WTC11 (cell line): ENCODE measurements at regions not wholly inside any gene's neighbourhood (a gene's known extent, or its start where the extent isn't known, plus 50 kb on each side); places are given as distances from the start of the nearest gene placed in this dataset.

Source experiments
- ATAC-seq: fragments of 200-7000 bp; cut with Tn5 transposase; 2 replicates; pipeline ENCODE4 v1.10.0; 2021; ENCODE audit warnings: mild to moderate bottlenecking, moderate library complexity
- CTCF ChIA-PET: fragments of 300-600 bp; sonication (Branson Sonifier 250); formaldehyde crosslinking; loops from one replicate; lab custom pipeline; 2021; ENCODE audit warnings: antibody characterized with exemption; lab: Charles Lee
- POLR2A ChIA-PET: fragments of 350-600 bp; sonication (Branson Sonifier 250); formaldehyde crosslinking; loops from one replicate; lab custom pipeline; 2021; ENCODE audit warnings: antibody characterized with exemption; lab: Charles Lee
- DNase-seq: peaks from one replicate; pipeline ENCODE4 v3.0.0; 2021; ENCODE audit warnings: low spot score
- H3K27ac Mint-ChIP-seq: 2 replicates; pipeline ENCODE4 v1.8.0; 2021; ENCODE audit warnings: mixed read lengths
- H3K27me3 Mint-ChIP-seq: 2 replicates; pipeline ENCODE4 v1.8.0; 2021; ENCODE audit warnings: low read depth, mild to moderate bottlenecking, moderate library complexity, mixed read lengths
- H3K36me3 Mint-ChIP-seq: 2 replicates; pipeline ENCODE4 v1.8.0; 2021; ENCODE audit warnings: mixed read lengths
- H3K4me1 Mint-ChIP-seq: 2 replicates; pipeline ENCODE4 v1.8.0; 2022; ENCODE audit warnings: mixed read lengths
- H3K4me3 Mint-ChIP-seq: 2 replicates; pipeline ENCODE4 v1.8.0; 2021; ENCODE audit warnings: mild to moderate bottlenecking, moderate library complexity, mixed read lengths
- H3K9me3 Mint-ChIP-seq: 2 replicates; pipeline ENCODE4 v1.8.0; 2021; ENCODE audit warnings: mixed read lengths
- CTCF ChIP-seq: fragments of 200-600 bp; IDR thresholded peaks from 2 replicates; pipeline ENCODE4 v1.8.0; 2022; ENCODE audit warnings: antibody characterized with exemption
- ETV6 ChIP-seq: sonication (generic); formaldehyde crosslinking; IDR thresholded peaks from 2 replicates; pipeline ENCODE4 v1.8.1; 2022; ENCODE audit warnings: mild to moderate bottlenecking, missing genetic modification reagents
- FOXK1 ChIP-seq: sonication (generic); formaldehyde crosslinking; IDR thresholded peaks from 2 replicates; pipeline ENCODE4 v1.8.0; 2022; ENCODE audit warnings: mild to moderate bottlenecking, moderate library complexity, missing genetic modification reagents
- FOXP1 ChIP-seq: sonication (generic); formaldehyde crosslinking; IDR thresholded peaks from 2 replicates; pipeline ENCODE4 v1.8.0; 2022; ENCODE audit warnings: missing genetic modification reagents, mild to moderate bottlenecking, moderate library complexity, borderline replicate concordance
- GABPB1 ChIP-seq: sonication (generic); formaldehyde crosslinking; IDR thresholded peaks from 2 replicates; pipeline ENCODE4 v1.8.1; 2023; ENCODE audit warnings: mild to moderate bottlenecking, missing genetic modification reagents
- GRHL2 ChIP-seq: fragments of 250-450 bp; sonication (Bioruptor Pico); IDR thresholded peaks from 2 replicates; pipeline ENCODE4 v1.8.0; 2022; ENCODE audit warnings: mild to moderate bottlenecking, moderate library complexity; ENCODE audit not compliant: insufficient replicate concordance, severe bottlenecking
- IRF2 ChIP-seq: sonication (generic); formaldehyde crosslinking; IDR thresholded peaks from 2 replicates; pipeline ENCODE4 v1.8.0; 2022; ENCODE audit warnings: low read depth, missing genetic modification reagents, borderline replicate concordance
- KAT7 ChIP-seq: sonication (generic); formaldehyde crosslinking; IDR thresholded peaks from 2 replicates; pipeline ENCODE4 v1.8.1; 2023; ENCODE audit warnings: missing genetic modification reagents, mild to moderate bottlenecking, borderline replicate concordance
- NR1H2 ChIP-seq: sonication (generic); formaldehyde crosslinking; IDR thresholded peaks from 2 replicates; pipeline ENCODE4 v1.9.0; 2021; ENCODE audit warnings: mild to moderate bottlenecking, moderate library complexity, missing genetic modification reagents
- PRDM15 ChIP-seq: sonication (generic); formaldehyde crosslinking; IDR thresholded peaks from 2 replicates; pipeline ENCODE4 v1.8.0; 2022; ENCODE audit warnings: missing genetic modification reagents
- PREB ChIP-seq: sonication (generic); formaldehyde crosslinking; IDR thresholded peaks from 2 replicates; pipeline ENCODE4 v1.8.1; 2022; ENCODE audit warnings: mild to moderate bottlenecking, missing genetic modification reagents, moderate library complexity, borderline replicate concordance
- RORB ChIP-seq: fragments of 250-450 bp; sonication (Bioruptor Pico); IDR thresholded peaks from 2 replicates; pipeline ENCODE4 v1.9.0; 2021; ENCODE audit warnings: mild to moderate bottlenecking
- SP1 ChIP-seq: sonication (generic); formaldehyde crosslinking; conservative IDR thresholded peaks from 2 replicates; pipeline ENCODE4 v1.8.1; 2022; ENCODE audit warnings: missing genetic modification reagents
- TEAD4 ChIP-seq: sonication (generic); formaldehyde crosslinking; IDR thresholded peaks from 2 replicates; pipeline ENCODE4 v1.8.0; 2022; ENCODE audit warnings: mild to moderate bottlenecking, missing genetic modification reagents
- TP53 ChIP-seq: sonication (generic); formaldehyde crosslinking; IDR thresholded peaks from 2 replicates; pipeline ENCODE4 v1.8.1; 2023; ENCODE audit warnings: mild to moderate bottlenecking, missing genetic modification reagents
- ZNF219 ChIP-seq: sonication (generic); formaldehyde crosslinking; IDR thresholded peaks from 2 replicates; pipeline ENCODE4 v1.8.0; 2023; ENCODE audit warnings: missing genetic modification reagents, mild to moderate bottlenecking, borderline replicate concordance
- ZNF281 ChIP-seq: sonication (generic); formaldehyde crosslinking; IDR thresholded peaks from 2 replicates; pipeline ENCODE4 v1.8.0; 2023; ENCODE audit warnings: mild to moderate bottlenecking, missing genetic modification reagents
- ZNF671 ChIP-seq: fragments of 250-450 bp; sonication (Bioruptor Pico); IDR thresholded peaks from 2 replicates; pipeline ENCODE4 v1.8.0; 2021; ENCODE audit warnings: mild to moderate bottlenecking
- TF ChIP-seq, protein P1 (sequence below): sonication (generic); formaldehyde crosslinking; IDR thresholded peaks from 2 replicates; pipeline ENCODE4 v1.8.1; 2022; ENCODE audit warnings: low read depth, missing genetic modification reagents, borderline replicate concordance
- TF ChIP-seq, protein P2 (sequence below): fragments of 250-450 bp; sonication (Bioruptor Pico); IDR thresholded peaks from 2 replicates; pipeline ENCODE4 v1.9.0; 2021; ENCODE audit warnings: moderate library complexity, mild to moderate bottlenecking, inconsistent platforms, borderline replicate concordance
- TF ChIP-seq, protein P3 (sequence below): sonication (generic); formaldehyde crosslinking; IDR thresholded peaks from 2 replicates; pipeline ENCODE4 v1.8.1; 2022; ENCODE audit warnings: low read depth, mild to moderate bottlenecking, moderate library complexity, missing genetic modification reagents, borderline replicate concordance
- TF ChIP-seq, protein P4 (sequence below): sonication (generic); formaldehyde crosslinking; IDR thresholded peaks from 2 replicates; pipeline ENCODE4 v1.8.1; 2023; ENCODE audit warnings: mild to moderate bottlenecking, missing genetic modification reagents, moderate library complexity

DNA sequence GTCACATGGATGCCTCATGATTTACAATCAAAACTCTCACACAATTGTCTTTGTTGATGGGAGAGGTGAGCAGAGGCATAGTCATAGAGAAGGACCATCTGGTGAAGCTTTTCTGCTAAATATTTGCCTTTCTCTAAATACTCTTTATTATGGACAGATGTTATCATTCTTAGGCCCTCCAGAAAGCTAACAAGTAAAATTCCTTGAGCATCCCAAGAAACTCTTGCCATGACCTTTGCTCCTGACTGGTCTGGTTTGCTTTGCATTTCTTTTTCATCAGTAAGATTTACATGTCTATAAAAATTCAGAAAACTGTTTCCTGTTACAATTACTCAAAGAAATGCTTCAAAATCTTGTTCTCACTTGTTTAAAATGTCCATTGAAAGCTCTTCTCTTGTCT lies 1336.6 kb upstream of the CDH8 start:
- POLR2A ChIA-PET = no interaction called here
- Mint-ChIP-seq H3K9me3 (peaks cover 17% of the 10 kb centered on the region), H3K4me1 (peaks cover 33% of the 10 kb centered on the region), H3K27me3 (no peaks in the 10 kb centered on the region; the same call in 1 of the 2 replicates), H3K27ac (peak overlapping the region; percentile 62), H3K36me3 (0 out of 2 replicates have a peak, but pooled peaks cover 3% of the 10 kb centered on the region), H3K4me3 (no peak overlapping the region)
- no peak for DNase-seq
- TF ChIP-seq IRF2 (no peak), ZNF281 (no peak), SP1 (CRISPR knock-in tag) (no peak), TP53 (CRISPR knock-in tag) (no peak), GABPB1 (CRISPR knock-in tag) (no peak), ETV6 (CRISPR knock-in tag) (no peak), GRHL2 (CRISPR knock-in tag) (no peak), FOXK1 (CRISPR knock-in tag) (no peak), PRDM15 (CRISPR knock-in tag) (no peak), PREB (no peak), TEAD4 (CRISPR knock-in tag) (no peak), NR1H2 (no peak)
- TF ChIP-seq, protein P1, sequence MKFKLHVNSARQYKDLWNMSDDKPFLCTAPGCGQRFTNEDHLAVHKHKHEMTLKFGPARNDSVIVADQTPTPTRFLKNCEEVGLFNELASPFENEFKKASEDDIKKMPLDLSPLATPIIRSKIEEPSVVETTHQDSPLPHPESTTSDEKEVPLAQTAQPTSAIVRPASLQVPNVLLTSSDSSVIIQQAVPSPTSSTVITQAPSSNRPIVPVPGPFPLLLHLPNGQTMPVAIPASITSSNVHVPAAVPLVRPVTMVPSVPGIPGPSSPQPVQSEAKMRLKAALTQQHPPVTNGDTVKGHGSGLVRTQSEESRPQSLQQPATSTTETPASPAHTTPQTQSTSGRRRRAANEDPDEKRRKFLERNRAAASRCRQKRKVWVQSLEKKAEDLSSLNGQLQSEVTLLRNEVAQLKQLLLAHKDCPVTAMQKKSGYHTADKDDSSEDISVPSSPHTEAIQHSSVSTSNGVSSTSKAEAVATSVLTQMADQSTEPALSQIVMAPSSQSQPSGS = no peak
- TF ChIP-seq, protein P2, sequence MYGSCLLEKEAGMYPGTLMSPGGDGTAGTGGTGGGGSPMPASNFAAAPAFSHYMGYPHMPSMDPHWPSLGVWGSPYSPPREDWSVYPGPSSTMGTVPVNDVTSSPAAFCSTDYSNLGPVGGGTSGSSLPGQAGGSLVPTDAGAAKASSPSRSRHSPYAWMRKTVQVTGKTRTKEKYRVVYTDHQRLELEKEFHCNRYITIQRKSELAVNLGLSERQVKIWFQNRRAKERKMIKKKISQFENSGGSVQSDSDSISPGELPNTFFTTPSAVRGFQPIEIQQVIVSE (CRISPR knock-in tag) = no peak
- CTCF ChIA-PET = no interaction called here
- ATAC-seq = no peak

DNA sequence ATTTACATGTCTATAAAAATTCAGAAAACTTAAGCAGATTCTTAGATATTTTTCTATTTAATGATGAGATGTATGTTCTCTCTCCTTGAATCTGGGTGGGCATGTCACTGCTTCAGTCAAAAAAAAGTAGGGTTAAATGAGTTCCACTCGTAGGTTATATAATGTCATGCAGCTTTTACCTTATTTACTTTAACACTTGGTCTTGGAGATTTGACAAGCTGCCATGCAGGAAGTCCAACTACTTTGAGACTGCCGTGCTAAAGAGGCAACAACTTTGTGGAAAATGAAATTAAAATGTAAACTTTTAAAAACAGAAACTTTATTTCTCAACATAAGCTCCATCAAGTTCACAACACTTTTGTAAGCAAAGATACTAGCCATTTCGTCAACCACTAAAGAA lies 1336.0 kb upstream of the CDH8 start:
- ChIA-PET CTCF (no interaction called here), POLR2A (no interaction called here)
- peaks cover 33% of the 10 kb centered on the region for H3K4me1 Mint-ChIP-seq
- peaks cover 17% of the 10 kb centered on the region for H3K9me3 Mint-ChIP-seq
- 0 out of 2 replicates have a peak, but pooled peaks cover 3% of the 10 kb centered on the region for H3K36me3 Mint-ChIP-seq
- H3K27ac Mint-ChIP-seq = 0 out of 2 replicates have a peak overlapping the region, but pooled peaks have one; percentile 62
- DNase-seq (no peak), ATAC-seq (no peak)
- H3K4me3 Mint-ChIP-seq = no peak overlapping the region
- no peaks in the 10 kb centered on the region; the same call in 1 of the 2 replicates for H3K27me3 Mint-ChIP-seq
- TF ChIP-seq CTCF (no peak), RORB (CRISPR knock-in tag) (no peak), FOXP1 (no peak), ZNF671 (no peak), KAT7 (CRISPR knock-in tag) (no peak), ZNF219 (CRISPR knock-in tag) (no peak)
- TF ChIP-seq, protein P3, sequence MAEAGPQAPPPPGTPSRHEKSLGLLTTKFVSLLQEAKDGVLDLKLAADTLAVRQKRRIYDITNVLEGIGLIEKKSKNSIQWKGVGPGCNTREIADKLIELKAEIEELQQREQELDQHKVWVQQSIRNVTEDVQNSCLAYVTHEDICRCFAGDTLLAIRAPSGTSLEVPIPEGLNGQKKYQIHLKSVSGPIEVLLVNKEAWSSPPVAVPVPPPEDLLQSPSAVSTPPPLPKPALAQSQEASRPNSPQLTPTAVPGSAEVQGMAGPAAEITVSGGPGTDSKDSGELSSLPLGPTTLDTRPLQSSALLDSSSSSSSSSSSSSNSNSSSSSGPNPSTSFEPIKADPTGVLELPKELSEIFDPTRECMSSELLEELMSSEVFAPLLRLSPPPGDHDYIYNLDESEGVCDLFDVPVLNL (CRISPR knock-in tag) = no peak
- TF ChIP-seq, protein P4, sequence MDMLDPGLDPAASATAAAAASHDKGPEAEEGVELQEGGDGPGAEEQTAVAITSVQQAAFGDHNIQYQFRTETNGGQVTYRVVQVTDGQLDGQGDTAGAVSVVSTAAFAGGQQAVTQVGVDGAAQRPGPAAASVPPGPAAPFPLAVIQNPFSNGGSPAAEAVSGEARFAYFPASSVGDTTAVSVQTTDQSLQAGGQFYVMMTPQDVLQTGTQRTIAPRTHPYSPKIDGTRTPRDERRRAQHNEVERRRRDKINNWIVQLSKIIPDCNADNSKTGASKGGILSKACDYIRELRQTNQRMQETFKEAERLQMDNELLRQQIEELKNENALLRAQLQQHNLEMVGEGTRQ (CRISPR knock-in tag) = no peak
